Natural killer cell (primary cell): ENCODE measurements at regions not wholly inside any gene's neighbourhood (a gene's known extent, or its start where the extent isn't known, plus 50 kb on each side); places are given as distances from the start of the nearest gene placed in this dataset.

Experiments
- ATAC-seq, 3 donors: fragments of 150-1000 bp in 2 of 3; fragments of 200-7000 bp in 1 of 3; cut with Tn5 transposase; 1 replicate in 1 of 3; 2 replicates in 2 of 3; pipeline ENCODE4 v1.10.0; 2021; ENCODE audit warnings: mild to moderate bottlenecking in 2 of 3, moderate library complexity in 2 of 3
- DNase-seq, 2 donors: peaks; one replicate each; pipeline versions ENCODE4 v3.0.0 to v3.0.0-alpha.2; 2013 to 2021; ENCODE audit warnings: mixed read lengths in 1 of 2
- H3K27ac ChIP-seq: one replicate; pipeline ENCODE4 v1.5.1; 2013; ENCODE audit warnings: mild to moderate bottlenecking, low read length
- H3K27me3 ChIP-seq: one replicate; pipeline ENCODE4 v1.6.1; 2013; ENCODE audit warnings: low read length; ENCODE audit not compliant: control insufficient read depth, insufficient read depth
- H3K36me3 ChIP-seq: one replicate; pipeline ENCODE4 v1.6.1; 2013; ENCODE audit warnings: low read length; ENCODE audit not compliant: control insufficient read depth, insufficient read depth
- H3K4me1 ChIP-seq: one replicate; pipeline ENCODE4 v1.6.1; 2013; ENCODE audit warnings: low read length; ENCODE audit not compliant: control insufficient read depth, insufficient read depth
- H3K4me3 ChIP-seq: one replicate; pipeline ENCODE4 v1.5.1; 2013; ENCODE audit warnings: low read length
- H3K9me3 ChIP-seq: one replicate; pipeline ENCODE4 v1.6.1; 2013; ENCODE audit warnings: low read length; ENCODE audit not compliant: control insufficient read depth, insufficient read depth
- H3K27ac Mint-ChIP-seq, 2 donors: one replicate each; pipeline ENCODE4 v1.8.0; 2022; ENCODE audit warnings: mild to moderate bottlenecking in 2 of 2, mixed read lengths in 2 of 2, moderate library complexity in 1 of 2
- H3K27me3 Mint-ChIP-seq, 2 donors: one replicate each; pipeline ENCODE4 v1.8.0; 2022; ENCODE audit warnings: low read depth in 2 of 2, mixed read lengths in 2 of 2
- H3K36me3 Mint-ChIP-seq: one replicate; pipeline ENCODE4 v1.8.0; 2022; ENCODE audit warnings: mixed read lengths
- H3K4me1 Mint-ChIP-seq, 2 donors: one replicate each; pipeline ENCODE4 v1.8.0; 2022; ENCODE audit warnings: mixed read lengths in 2 of 2
- H3K4me3 Mint-ChIP-seq: one replicate; pipeline ENCODE4 v1.8.0; 2022; ENCODE audit warnings: mild to moderate bottlenecking, moderate library complexity, mixed read lengths
- H3K9me3 Mint-ChIP-seq, 2 donors: one replicate each; pipeline ENCODE4 v1.8.0; 2022; ENCODE audit warnings: mixed read lengths in 2 of 2
- WGBS: methylation state at CpG from one replicate; pipeline ENCODE4 v1.1.7; 2013; ENCODE audit warnings: missing lambda C conversion rate; ENCODE audit not compliant: insufficient coverage; 5-methylcytosine and 5-hydroxymethylcytosine counted together
- intact Hi-C: fragments of 100-400 bp; cut with micrococcal nuclease; formaldehyde crosslinking; loops from one replicate; pipeline ENCODE4 v1.14.2; 2022
- TF ChIP-seq, protein P1 (sequence below): fragments of 200-600 bp; IDR thresholded peaks from one replicate; pipeline ENCODE4 v1.8.0; 2022; ENCODE audit warnings: antibody characterized with exemption

DNA sequence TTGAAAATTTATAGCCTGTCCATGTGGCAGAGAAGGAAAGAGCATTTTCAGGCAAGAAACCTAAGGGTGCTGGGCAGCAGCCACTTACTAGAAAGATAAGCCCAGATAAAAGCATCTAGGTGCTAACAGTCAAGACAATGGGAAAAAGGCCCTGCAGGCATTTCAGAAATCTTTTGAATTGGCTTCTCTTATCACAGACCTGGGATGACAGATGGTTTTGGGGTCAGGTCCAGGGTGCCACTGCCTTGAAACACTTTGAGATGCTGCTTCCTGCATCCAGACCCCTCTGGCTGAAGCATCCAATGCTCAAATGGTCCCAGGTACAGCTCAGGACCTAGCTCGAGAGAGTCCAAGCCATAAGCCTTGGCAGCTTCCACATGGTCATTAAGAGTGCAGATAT, 466.5 kb downstream of the FSCB start:
- no peak overlapping the region for H3K4me3 ChIP-seq
- DNase-seq (no peak), ATAC-seq (no peak)
- no peaks in the 10 kb centered on the region for H3K36me3 ChIP-seq
- Mint-ChIP-seq H3K4me3 (no peak overlapping the region), H3K27ac (no peak overlapping the region), H3K27me3 (no peaks in the 10 kb centered on the region), H3K9me3 (peaks cover 9 to 23% of the 10 kb centered on the region in 2 donors), H3K4me1 (no peaks in the 10 kb centered on the region), H3K36me3 (no peaks in the 10 kb centered on the region)
- H3K27me3 ChIP-seq = no peaks in the 10 kb centered on the region
- peaks cover 12% of the 10 kb centered on the region for H3K9me3 ChIP-seq
- TF ChIP-seq, protein P1, sequence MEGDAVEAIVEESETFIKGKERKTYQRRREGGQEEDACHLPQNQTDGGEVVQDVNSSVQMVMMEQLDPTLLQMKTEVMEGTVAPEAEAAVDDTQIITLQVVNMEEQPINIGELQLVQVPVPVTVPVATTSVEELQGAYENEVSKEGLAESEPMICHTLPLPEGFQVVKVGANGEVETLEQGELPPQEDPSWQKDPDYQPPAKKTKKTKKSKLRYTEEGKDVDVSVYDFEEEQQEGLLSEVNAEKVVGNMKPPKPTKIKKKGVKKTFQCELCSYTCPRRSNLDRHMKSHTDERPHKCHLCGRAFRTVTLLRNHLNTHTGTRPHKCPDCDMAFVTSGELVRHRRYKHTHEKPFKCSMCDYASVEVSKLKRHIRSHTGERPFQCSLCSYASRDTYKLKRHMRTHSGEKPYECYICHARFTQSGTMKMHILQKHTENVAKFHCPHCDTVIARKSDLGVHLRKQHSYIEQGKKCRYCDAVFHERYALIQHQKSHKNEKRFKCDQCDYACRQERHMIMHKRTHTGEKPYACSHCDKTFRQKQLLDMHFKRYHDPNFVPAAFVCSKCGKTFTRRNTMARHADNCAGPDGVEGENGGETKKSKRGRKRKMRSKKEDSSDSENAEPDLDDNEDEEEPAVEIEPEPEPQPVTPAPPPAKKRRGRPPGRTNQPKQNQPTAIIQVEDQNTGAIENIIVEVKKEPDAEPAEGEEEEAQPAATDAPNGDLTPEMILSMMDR = no peak
- 56% methylated on average over 1 of the region's 1 CpG for WGBS
- H3K4me1 ChIP-seq = no peaks in the 10 kb centered on the region
- intact Hi-C loops = no loop called here
- no peak overlapping the region for H3K27ac ChIP-seq

DNA sequence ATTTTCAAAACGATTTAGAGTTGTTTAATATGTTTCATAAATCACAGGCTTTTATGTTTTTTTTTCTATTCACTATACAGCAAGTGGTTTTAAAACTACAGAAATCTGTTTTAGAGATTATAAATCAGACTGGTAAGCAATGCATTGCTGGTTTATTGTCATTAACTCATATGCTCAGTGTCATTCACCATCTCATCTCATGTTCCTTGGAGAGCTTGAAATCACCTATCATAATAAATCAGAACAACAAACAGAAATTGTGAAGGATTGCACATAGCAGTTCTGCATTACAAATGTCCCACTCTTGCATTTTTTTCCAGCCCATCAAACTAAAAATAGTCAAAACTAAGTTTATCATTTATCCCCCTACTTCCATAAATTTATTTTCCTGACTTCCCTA, 470.8 kb downstream of the FSCB start:
- ATAC-seq (no peak), DNase-seq (no peak)
- Histone ChIP-seq H3K9me3 (peaks cover 12% of the 10 kb centered on the region), H3K4me3 (no peak overlapping the region), H3K36me3 (no peaks in the 10 kb centered on the region), H3K27ac (no peak overlapping the region), H3K4me1 (no peaks in the 10 kb centered on the region), H3K27me3 (no peaks in the 10 kb centered on the region)
- H3K27ac Mint-ChIP-seq = no peak overlapping the region
- no peaks in the 10 kb centered on the region for H3K27me3 Mint-ChIP-seq
- intact Hi-C loops = no loop called here
- WGBS = no CpG with 5 or more reads among the region's 1 CpG
- H3K4me1 Mint-ChIP-seq = no peaks in the 10 kb centered on the region
- peaks cover 17 to 33% of the 10 kb centered on the region in 2 donors for H3K9me3 Mint-ChIP-seq
- no peak overlapping the region for H3K4me3 Mint-ChIP-seq
- TF ChIP-seq, protein P1 = no peak
- no peaks in the 10 kb centered on the region for H3K36me3 Mint-ChIP-seq

DNA sequence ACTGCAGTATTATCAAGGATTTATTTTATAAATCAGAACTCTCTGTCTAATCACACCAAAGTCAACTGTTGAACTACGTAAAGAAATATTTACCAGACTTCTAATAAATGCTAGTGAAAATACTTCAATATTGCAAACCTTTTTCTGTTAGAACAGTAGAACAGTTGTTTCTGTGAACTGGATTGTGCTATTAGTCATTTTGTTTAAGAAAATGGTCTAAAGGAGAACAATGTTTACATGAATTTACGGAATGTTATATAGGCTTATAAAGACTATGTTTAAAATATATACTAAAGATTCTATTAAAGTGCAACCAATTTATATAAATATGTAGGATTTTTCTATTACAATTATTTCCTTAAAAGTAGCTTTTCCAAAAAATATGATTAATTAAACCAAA, 471.4 kb downstream of the FSCB start:
- no peaks in the 10 kb centered on the region for H3K27me3 Mint-ChIP-seq
- Histone ChIP-seq H3K27ac (no peak overlapping the region), H3K4me1 (no peaks in the 10 kb centered on the region), H3K4me3 (no peak overlapping the region), H3K27me3 (no peaks in the 10 kb centered on the region), H3K9me3 (peaks cover 8% of the 10 kb centered on the region), H3K36me3 (no peaks in the 10 kb centered on the region)
- H3K36me3 Mint-ChIP-seq = no peaks in the 10 kb centered on the region
- peaks cover 17 to 33% of the 10 kb centered on the region in 2 donors for H3K9me3 Mint-ChIP-seq
- no peaks in the 10 kb centered on the region for H3K4me1 Mint-ChIP-seq
- H3K27ac Mint-ChIP-seq = no peak overlapping the region
- intact Hi-C loops = no loop called here
- TF ChIP-seq, protein P1 = no peak
- no peak overlapping the region for H3K4me3 Mint-ChIP-seq
- DNase-seq (no peak), ATAC-seq (no peak)
- WGBS = no CpG with 5 or more reads among the region's 2 CpGs

DNA sequence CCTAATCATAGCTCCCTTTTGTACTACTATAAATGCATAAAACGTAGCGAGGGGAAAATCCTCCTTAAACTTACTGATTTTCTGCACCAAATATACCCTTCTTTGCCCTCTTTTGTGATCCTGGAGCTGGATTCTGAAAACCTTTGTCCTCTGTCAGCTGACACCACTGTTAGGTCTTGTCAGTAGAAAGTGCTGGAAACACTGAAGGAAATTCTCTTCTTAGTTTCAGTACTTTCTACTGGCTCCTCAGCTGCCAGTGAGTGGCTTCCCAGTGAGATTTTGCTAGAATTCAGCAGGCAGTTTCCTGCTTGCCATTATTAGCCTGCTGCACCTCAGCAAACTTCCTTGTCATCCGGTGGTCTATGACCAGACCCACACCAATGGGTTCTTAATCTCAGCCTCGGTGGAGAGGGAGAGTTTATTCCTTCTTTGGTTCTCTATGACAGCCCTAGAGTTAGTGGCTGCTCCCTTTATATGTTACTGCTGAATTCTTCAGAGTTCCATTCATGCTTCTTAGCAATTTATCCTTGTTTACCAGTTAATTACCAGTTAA, 476.2 kb downstream of the FSCB start:
- TF ChIP-seq, protein P1 = no peak
- Histone ChIP-seq H3K4me3 (no peak overlapping the region), H3K9me3 (peaks cover 2% of the 10 kb centered on the region), H3K27ac (no peak overlapping the region), H3K27me3 (no peaks in the 10 kb centered on the region), H3K4me1 (no peaks in the 10 kb centered on the region), H3K36me3 (no peaks in the 10 kb centered on the region)
- intact Hi-C loops = no loop called here
- Mint-ChIP-seq H3K27me3 (no peaks in the 10 kb centered on the region), H3K36me3 (no peaks in the 10 kb centered on the region), H3K27ac (no peak overlapping the region), H3K4me1 (no peaks in the 10 kb centered on the region), H3K4me3 (no peak overlapping the region), H3K9me3 (peaks cover 10 to 20% of the 10 kb centered on the region in 2 donors)
- no peak for DNase-seq
- WGBS = 39% methylated on average over 4 of the region's 4 CpGs
- no peak for ATAC-seq
